ENCODE measurements at regions not wholly inside any gene's neighbourhood (a gene's known extent, or its start where the extent isn't known, plus 50 kb on each side); places are given as distances from the start of the nearest gene placed in this dataset.

GRCh38 chr14:44774396-44774795 is 187.4 kb downstream of the KLHL28 start:
- H3K27ac ChIP-seq, result no peak overlapping the region
- no peaks in the 10 kb centered on the region for H3K4me1 ChIP-seq (ENCODE audit: insufficient read depth)
- no peaks in the 10 kb centered on the region for H3K9me3 ChIP-seq
- TF ChIP-seq, protein P1, sequence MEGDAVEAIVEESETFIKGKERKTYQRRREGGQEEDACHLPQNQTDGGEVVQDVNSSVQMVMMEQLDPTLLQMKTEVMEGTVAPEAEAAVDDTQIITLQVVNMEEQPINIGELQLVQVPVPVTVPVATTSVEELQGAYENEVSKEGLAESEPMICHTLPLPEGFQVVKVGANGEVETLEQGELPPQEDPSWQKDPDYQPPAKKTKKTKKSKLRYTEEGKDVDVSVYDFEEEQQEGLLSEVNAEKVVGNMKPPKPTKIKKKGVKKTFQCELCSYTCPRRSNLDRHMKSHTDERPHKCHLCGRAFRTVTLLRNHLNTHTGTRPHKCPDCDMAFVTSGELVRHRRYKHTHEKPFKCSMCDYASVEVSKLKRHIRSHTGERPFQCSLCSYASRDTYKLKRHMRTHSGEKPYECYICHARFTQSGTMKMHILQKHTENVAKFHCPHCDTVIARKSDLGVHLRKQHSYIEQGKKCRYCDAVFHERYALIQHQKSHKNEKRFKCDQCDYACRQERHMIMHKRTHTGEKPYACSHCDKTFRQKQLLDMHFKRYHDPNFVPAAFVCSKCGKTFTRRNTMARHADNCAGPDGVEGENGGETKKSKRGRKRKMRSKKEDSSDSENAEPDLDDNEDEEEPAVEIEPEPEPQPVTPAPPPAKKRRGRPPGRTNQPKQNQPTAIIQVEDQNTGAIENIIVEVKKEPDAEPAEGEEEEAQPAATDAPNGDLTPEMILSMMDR (IDR thresholded peaks at IDR 0.05), result no peak
- TF ChIP-seq EP300 (IDR thresholded peaks at IDR 0.05), result no peak
- TF ChIP-seq POLR2A (IDR thresholded peaks at IDR 0.05), result no peak
- no peak overlapping the region for H3K4me3 ChIP-seq
- no peaks in the 10 kb centered on the region for H3K27me3 ChIP-seq
- intact Hi-C loops (cut with DNase I), result no loop called here
- no peaks in the 10 kb centered on the region for H3K36me3 ChIP-seq
- 80 to 86% (median 83%) methylated on average over 2 of the region's 2 CpGs for WGBS, 3 donors
- no peak for DNase-seq

- H3K4me1 ChIP-seq (ENCODE audit: insufficient read depth), result no peaks in the 10 kb centered on the region
- no peak for TF ChIP-seq POLR2A (IDR thresholded peaks at IDR 0.05)
- TF ChIP-seq, protein P1 (IDR thresholded peaks at IDR 0.05), result no peak
- TF ChIP-seq EP300 (IDR thresholded peaks at IDR 0.05), result no peak
- H3K9me3 ChIP-seq, result no peaks in the 10 kb centered on the region
- H3K27ac ChIP-seq, result no peak overlapping the region
- no peaks in the 10 kb centered on the region for H3K36me3 ChIP-seq
- intact Hi-C loops (cut with DNase I), result no loop called here
- WGBS, 3 donors, result 84 to 92% (median 90%) methylated on average over 1 of the region's 1 CpG
- no peaks in the 10 kb centered on the region for H3K27me3 ChIP-seq
- DNase-seq, result no peak
- H3K4me3 ChIP-seq, result no peak overlapping the region
These were observed 190.3 kb downstream of the KLHL28 start for GRCh38 chr14:44771496-44771895.

DNA sequence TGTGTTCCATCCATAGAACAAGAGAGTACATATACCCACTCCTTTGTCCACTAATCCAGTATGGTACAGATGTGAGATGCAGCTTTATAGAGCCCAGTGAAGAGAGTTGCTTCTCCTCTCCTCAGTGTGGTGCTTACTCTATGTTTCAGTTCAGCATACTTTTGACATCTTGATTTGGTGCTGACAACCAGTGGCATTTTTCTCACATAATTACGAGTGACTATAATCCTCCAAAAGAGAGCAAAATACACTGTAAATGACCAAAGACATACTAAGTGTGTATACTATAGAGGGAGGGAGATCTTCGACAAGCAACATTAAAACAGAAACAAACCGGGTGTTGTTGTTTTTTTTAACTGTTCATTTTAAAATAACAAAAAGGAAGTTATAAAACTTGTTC is 191.5 kb downstream of the KLHL28 start:
- DNase-seq, result no peak
- no peak for TF ChIP-seq EP300 (IDR thresholded peaks at IDR 0.05)
- TF ChIP-seq, protein P1 (IDR thresholded peaks at IDR 0.05), result no peak
- WGBS, 3 donors, result 64 to 75% (median 67%) methylated on average over 3 of the region's 3 CpGs
- H3K4me3 ChIP-seq, result no peak overlapping the region
- H3K36me3 ChIP-seq, result no peaks in the 10 kb centered on the region
- H3K9me3 ChIP-seq, result no peaks in the 10 kb centered on the region
- no peaks in the 10 kb centered on the region for H3K4me1 ChIP-seq (ENCODE audit: insufficient read depth)
- intact Hi-C loops (cut with DNase I), result no loop called here
- H3K27me3 ChIP-seq, result no peaks in the 10 kb centered on the region
- no peak overlapping the region for H3K27ac ChIP-seq

DNA sequence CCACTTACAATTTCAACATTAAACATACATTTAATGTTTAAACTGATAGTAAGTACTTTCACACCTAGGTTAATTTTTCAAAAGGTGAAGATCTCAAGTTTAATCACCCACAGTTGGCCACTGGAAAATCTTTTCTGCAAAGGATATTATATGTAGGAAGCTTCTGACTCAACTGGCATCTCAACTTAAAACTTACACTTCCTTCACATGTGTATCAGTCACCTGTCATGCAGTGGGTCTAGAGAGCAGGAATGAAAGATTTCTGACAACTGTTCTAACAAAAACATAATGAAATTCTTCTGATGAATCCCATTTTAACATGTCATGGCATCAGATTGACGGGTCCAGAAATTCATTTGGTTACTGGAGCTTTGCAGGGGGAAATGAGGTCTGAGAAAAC is 192.8 kb downstream of the KLHL28 start:
- no peaks in the 10 kb centered on the region for H3K4me1 ChIP-seq (ENCODE audit: insufficient read depth)
- TF ChIP-seq POLR2A (IDR thresholded peaks at IDR 0.05) (no peak), EP300 (IDR thresholded peaks at IDR 0.05) (no peak)
- TF ChIP-seq, protein P1 (IDR thresholded peaks at IDR 0.05), result no peak
- no peaks in the 10 kb centered on the region for H3K36me3 ChIP-seq
- H3K27ac ChIP-seq, result no peak overlapping the region
- 76 to 95% (median 94%) methylated on average over 1 of the region's 1 CpG for WGBS, 3 donors
- H3K27me3 ChIP-seq, result no peaks in the 10 kb centered on the region
- H3K4me3 ChIP-seq, result no peak overlapping the region
- H3K9me3 ChIP-seq, result no peaks in the 10 kb centered on the region
- intact Hi-C loops (cut with DNase I), result no loop called here
- DNase-seq, result no peak

Measured in ovary (tissue), 7 donors.